Tongue (tissue), 1 donor: ENCODE measurements at regions not wholly inside any gene's neighbourhood (a gene's known extent, or its start where the extent isn't known, plus 50 kb on each side); places are given as distances from the start of the nearest gene placed in this dataset.
A peak's percentile ranks its signal among the peaks of the same experiment; 100 is the strongest.
"Not testable (repeated sequence)": the region's sequence is repeated elsewhere in the genome, so short reads cannot be mapped to it uniquely, and the experiment has no call there.

Experiments used
- DNase-seq: peaks from one replicate; pipeline ENCODE4 v3.0.0-alpha.2; 2015

- no peak for DNase-seq
Observed at GRCh38 chr5:3481175-3481574, 114.5 kb upstream of the IRX1 start.

GRCh38 chr5:3475674-3476073 lies 120.0 kb upstream of the IRX1 start:
- DNase-seq, result peak; percentile 24

GRCh38 chr5:3466392-3466791 lies 129.2 kb upstream of the IRX1 start:
- no peak for DNase-seq

- DNase-seq, result no peak
Observed at GRCh38 chr5:3460416-3460815, 135.2 kb upstream of the IRX1 start.

GRCh38 chr5:3456121-3456681 lies 139.4 kb upstream of the IRX1 start:
- no peak for DNase-seq

GRCh38 chr5:3454028-3454427 lies 141.6 kb upstream of the IRX1 start:
- DNase-seq, result not testable (repeated sequence)

- DNase-seq, result no peak
Observed at GRCh38 chr5:3452622-3453021, 143.0 kb upstream of the IRX1 start.

- no peak for DNase-seq
Observed at GRCh38 chr5:3451961-3452360, 143.7 kb upstream of the IRX1 start.

GRCh38 chr5:3449481-3449880 lies 146.2 kb upstream of the IRX1 start:
- DNase-seq, result no peak

- DNase-seq, result no peak
Observed at GRCh38 chr5:3446410-3446809, 149.2 kb upstream of the IRX1 start.

- not testable (repeated sequence) for DNase-seq
Observed at GRCh38 chr5:3445517-3445916, 150.1 kb upstream of the IRX1 start.

- no peak for DNase-seq
Observed at GRCh38 chr5:3432135-3432534, 163.5 kb upstream of the IRX1 start.

GRCh38 chr5:3430691-3431090 lies 164.9 kb upstream of the IRX1 start:
- no peak for DNase-seq

GRCh38 chr5:3429962-3430361 lies 165.7 kb upstream of the IRX1 start:
- no peak for DNase-seq

GRCh38 chr5:3428334-3428733 lies 167.3 kb upstream of the IRX1 start:
- DNase-seq, result peak; percentile 44

- DNase-seq, result peak; percentile 6
Observed at GRCh38 chr5:3424946-3425345, 170.7 kb upstream of the IRX1 start.

GRCh38 chr5:3417376-3417943 lies 178.2 kb upstream of the IRX1 start:
- no peak for DNase-seq

- no peak for DNase-seq
Observed at GRCh38 chr5:3414371-3414770, 181.3 kb upstream of the IRX1 start.

GRCh38 chr5:3412146-3412545 lies 183.5 kb upstream of the IRX1 start:
- no peak for DNase-seq

- no peak for DNase-seq
Observed at GRCh38 chr5:3411363-3411762, 184.3 kb upstream of the IRX1 start.

- DNase-seq, result no peak
Observed at GRCh38 chr5:3401635-3402034, 194.0 kb upstream of the IRX1 start.

- DNase-seq, result no peak
Observed at GRCh38 chr5:3400659-3401058, 195.0 kb upstream of the IRX1 start.

- DNase-seq, result peak; percentile 55
Observed at GRCh38 chr5:3394891-3395599, 200.6 kb upstream of the IRX1 start.
